GM12878 (cell line): ENCODE measurements at regions not wholly inside any gene's neighbourhood (a gene's known extent, or its start where the extent isn't known, plus 50 kb on each side); places are given as distances from the start of the nearest gene placed in this dataset.

Experiments used
- ATAC-seq: fragments of 200-7000 bp; cut with Tn5 transposase; 3 replicates; pipeline ENCODE4 v1.9.1; 2020; ENCODE audit warnings: mild to moderate bottlenecking, moderate library complexity
- BruUV-seq: library from RNA; stranded (reverse); fragments of 400-500 nt; replicated peaks from 2 replicates; lab custom pipeline; 2021; lab: Mats Ljungman, UMichigan
- CTCF ChIA-PET: fragments of 300-600 bp; sonication (Branson Sonifier 250); formaldehyde crosslinking; extraction: SDS; loops from one replicate; lab custom pipeline; 2021; ENCODE audit warnings: inconsistent platforms; lab: Yijun Ruan, JAX
- POLR2A ChIA-PET: fragments of 350-600 bp; formaldehyde crosslinking; extraction: SDS; loops from one replicate; lab custom pipeline; 2021; ENCODE audit warnings: inconsistent platforms; lab: Charles Lee
- RAD21 ChIA-PET: fragments of 300-600 bp; sonication (Branson Sonifier 250); formaldehyde crosslinking; loops from one replicate; lab custom pipeline; 2023; ENCODE audit warnings: antibody characterized with exemption; ENCODE audit not compliant: unreplicated experiment; lab: Charles Lee
- SMC1A ChIA-PET: fragments of 300-600 bp; sonication (Branson Sonifier 250); formaldehyde crosslinking; loops from one replicate; lab custom pipeline; 2023; ENCODE audit not compliant: unreplicated experiment, uncharacterized antibody; lab: Charles Lee
- DNase-seq: peaks from one replicate; pipeline ENCODE4 v3.0.0-alpha.2; 2011; ENCODE audit warnings: low read depth, low spot score
- FAIRE-seq: peaks from 3 replicates; lab custom pipeline; 2011; peaks lifted over from hg19 to GRCh38; lab: Jason Lieb, UNC
- H2AFZ ChIP-seq: 2 replicates; pipeline ENCODE4 v1.6.0; 2011; ENCODE audit warnings: low read depth, low read length, control low read depth; ENCODE audit not compliant: control insufficient read depth
- H3K27ac ChIP-seq: 2 replicates; pipeline ENCODE4 v1.5.1; 2011; ENCODE audit warnings: control low read depth; ENCODE audit not compliant: control insufficient read depth, insufficient read depth
- H3K27me3 ChIP-seq, 2 experiments: replicated peaks in 1 of 2; 2 replicates each; pipeline versions ENCODE4 v1.6.0 to v1.6.1; 2011; ENCODE audit warnings: low read length in 1 of 2; ENCODE audit not compliant: control insufficient read depth in 2 of 2, insufficient read depth in 2 of 2
- H3K36me3 ChIP-seq, 2 experiments: 2 replicates each; pipeline ENCODE4 v1.5.1; 2011; ENCODE audit warnings: low read length in 1 of 2; ENCODE audit not compliant: control insufficient read depth in 2 of 2, insufficient read depth in 2 of 2
- H3K4me1 ChIP-seq: 2 replicates; pipeline ENCODE4 v1.6.1; 2011; ENCODE audit warnings: mild to moderate bottlenecking, low read length, moderate library complexity, mixed read lengths; ENCODE audit not compliant: control insufficient read depth, insufficient read depth
- H3K4me2 ChIP-seq: 2 replicates; pipeline ENCODE4 v1.6.0; 2011; ENCODE audit warnings: control low read depth; ENCODE audit not compliant: control insufficient read depth, insufficient read depth
- H3K4me3 ChIP-seq: fragments of 200-600 bp; sonication (generic); 2 replicates; pipeline ENCODE4 v1.5.1; 2016
- H3K79me2 ChIP-seq: 2 replicates; pipeline ENCODE4 v1.6.0; 2011; ENCODE audit warnings: low read length; ENCODE audit not compliant: control insufficient read depth, insufficient read depth
- H3K9ac ChIP-seq: 2 replicates; pipeline ENCODE4 v1.8.0; 2011; ENCODE audit warnings: low read length, control low read depth, mixed read lengths; ENCODE audit not compliant: control insufficient read depth, insufficient read depth
- H3K9me3 ChIP-seq: replicated peaks from 3 replicates; pipeline ENCODE4 v1.5.1; 2011; ENCODE audit warnings: mild to moderate bottlenecking, low read length; ENCODE audit not compliant: control insufficient read depth, insufficient read depth
- H4K20me1 ChIP-seq: 2 replicates; pipeline ENCODE4 v1.6.0; 2011; ENCODE audit not compliant: control insufficient read depth, insufficient read depth
- CHD1 ChIP-seq: IDR thresholded peaks from 2 replicates; pipeline ENCODE4 v1.6.1; 2012; ENCODE audit warnings: low read depth, low read length, improper control_type of control experiment
- FOXK2 ChIP-seq: fragments of 450-650 bp; IDR thresholded peaks from 2 replicates; pipeline ENCODE4 v1.6.1; 2017; ENCODE audit warnings: mild to moderate bottlenecking, moderate library complexity
- MEF2A ChIP-seq: IDR thresholded peaks from 2 replicates; pipeline ENCODE4 v1.6.1; 2011; ENCODE audit warnings: low read depth, mild to moderate bottlenecking, low read length, moderate library complexity; ENCODE audit not compliant: insufficient read depth
- POU2F2 ChIP-seq: IDR thresholded peaks from 3 replicates; pipeline ENCODE4 v1.6.1; 2011; ENCODE audit warnings: low read depth, mild to moderate bottlenecking, low read length, borderline replicate concordance
- RCOR1 ChIP-seq: conservative IDR thresholded peaks from 2 replicates; pipeline ENCODE4 v1.6.1; 2012; ENCODE audit warnings: low read depth, low read length, improper control_type of control experiment
- TCF7 ChIP-seq: IDR thresholded peaks from 2 replicates; pipeline ENCODE4 v1.6.1; 2014; ENCODE audit warnings: antibody characterized with exemption, borderline replicate concordance
- ZBED1 ChIP-seq: IDR thresholded peaks from 2 replicates; pipeline ENCODE4 v1.6.1; 2016; ENCODE audit warnings: borderline replicate concordance
- ZNF207 ChIP-seq: fragments of 450-650 bp; IDR thresholded peaks from 2 replicates; pipeline ENCODE4 v1.6.1; 2014; ENCODE audit warnings: antibody characterized with exemption, mild to moderate bottlenecking, borderline replicate concordance
- ZSCAN29 ChIP-seq: fragments of 450-650 bp; IDR thresholded peaks from 2 replicates; pipeline ENCODE4 v1.6.1; 2017; ENCODE audit warnings: mild to moderate bottlenecking, moderate library complexity
- WGBS: methylation state at CpG from one replicate; pipeline ENCODE4 v1.1.6; 2016; ENCODE audit warnings: low lambda C conversion rate; ENCODE audit not compliant: insufficient replicate concordance, insufficient coverage; ENCODE audit errors: missing lambda C conversion rate; 5-methylcytosine and 5-hydroxymethylcytosine counted together
- in situ Hi-C: fragments of 300-500 bp; cut with MboI; formaldehyde crosslinking; loops from 9 replicates; pipeline ENCODE4 v1.14.3; 2018; ENCODE audit warnings: mixed read lengths
- intact Hi-C: fragments of 100-400 bp; cut with micrococcal nuclease; formaldehyde crosslinking; loops from one replicate; pipeline ENCODE4 v1.14.2; 2022; ENCODE audit not compliant: unreplicated experiment

DNA sequence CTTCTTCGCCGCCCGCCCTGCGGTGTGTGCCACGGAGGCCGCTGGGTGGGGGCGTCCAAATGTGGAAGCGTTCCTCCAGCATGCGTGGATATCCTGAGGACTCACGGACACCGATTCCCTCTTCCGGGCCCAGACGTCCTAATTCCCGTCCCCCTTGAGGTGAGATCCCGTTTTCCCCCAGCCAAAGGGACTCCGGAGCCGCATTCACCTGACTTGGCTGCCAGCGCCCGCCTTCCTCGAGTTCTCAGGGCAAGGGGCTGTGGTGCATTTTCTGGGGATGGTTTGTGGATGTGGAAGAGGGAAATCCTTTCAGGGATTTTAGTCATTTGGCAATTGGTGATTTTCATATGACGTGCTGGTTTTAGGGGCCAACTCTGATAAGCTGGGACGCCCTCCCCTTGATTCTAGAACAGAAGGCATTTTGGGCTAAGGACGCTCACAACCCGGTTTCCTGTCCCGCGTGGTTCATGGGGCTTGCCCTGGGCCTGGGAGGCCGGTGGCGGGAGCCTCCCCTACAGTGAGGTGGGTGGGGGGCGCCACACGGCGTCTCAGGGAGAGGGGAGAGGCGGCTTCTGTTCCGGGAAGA is 165.4 kb downstream of the ACTR3B start:
- Histone ChIP-seq H3K4me3 (no peak overlapping the region), H4K20me1 (no peaks in the 10 kb centered on the region), H3K36me3 (no peaks in the 10 kb centered on the region), H3K27me3 (peaks cover 0 to 2% of the 10 kb centered on the region in 2 experiments; a peak in 1 of 4 replicates), H3K27ac (no peak overlapping the region), H3K4me1 (no peaks in the 10 kb centered on the region), H3K4me2 (no peak overlapping the region), H3K79me2 (no peaks in the 10 kb centered on the region), H2AFZ (no peak overlapping the region), H3K9me3 (no peaks in the 10 kb centered on the region), H3K9ac (no peak overlapping the region)
- in situ Hi-C loops, result no loop called here
- DNase-seq, result no peak
- BruUV-seq, result no TSS peak
- intact Hi-C loops, result no loop called here
- SMC1A ChIA-PET, result no interaction called here
- no peak for ATAC-seq
- no peak for TF ChIP-seq ZSCAN29
- no peak for TF ChIP-seq FOXK2
- TF ChIP-seq ZBED1, result no peak
- TF ChIP-seq MEF2A, result no peak
- no peak for TF ChIP-seq POU2F2
- no peak for TF ChIP-seq RCOR1
- TF ChIP-seq ZNF207, result no peak
- no peak for TF ChIP-seq CHD1
- no peak for TF ChIP-seq TCF7
- CTCF ChIA-PET, result no interaction called here
- RAD21 ChIA-PET, result no interaction called here
- no peak for FAIRE-seq
- POLR2A ChIA-PET, result no interaction called here
- WGBS, result 35% methylated on average over 28 of the region's 33 CpGs
